ENCODE measurements at regions not wholly inside any gene's neighbourhood (a gene's known extent, or its start where the extent isn't known, plus 50 kb on each side); places are given as distances from the start of the nearest gene placed in this dataset.

GRCh38 chr6:93105017-93105416 is 314.3 kb downstream of the EPHA7 start:
- TF ChIP-seq CTCF (IDR thresholded peaks at IDR 0.05; ENCODE audit: poor library complexity, severe bottlenecking) = no peak
- no peak for TF ChIP-seq EP300 (conservative IDR thresholded peaks at IDR 0.05; ENCODE audit: poor library complexity, severe bottlenecking)
- TF ChIP-seq TAF1 (IDR thresholded peaks at IDR 0.05; ENCODE audit: low read depth) = no peak
- no peak for TF ChIP-seq EZH2 (IDR thresholded peaks at IDR 0.05; ENCODE audit: borderline replicate concordance, insufficient read depth, low read length, poor library complexity, severe bottlenecking)
- no peak for TF ChIP-seq REST (IDR thresholded peaks at IDR 0.05; ENCODE audit: borderline replicate concordance)
- no peak for TF ChIP-seq POLR2AphosphoS5 (IDR thresholded peaks at IDR 0.05)
- TF ChIP-seq RAD21 (conservative IDR thresholded peaks at IDR 0.05) = no peak
- TF ChIP-seq SMC3 (conservative IDR thresholded peaks at IDR 0.05; ENCODE audit: poor library complexity) = no peak
- TF ChIP-seq MXI1 (conservative IDR thresholded peaks at IDR 0.05; ENCODE audit: poor library complexity, severe bottlenecking) = no peak
